MCF 10A (cell line): ENCODE measurements at regions not wholly inside any gene's neighbourhood (a gene's known extent, or its start where the extent isn't known, plus 50 kb on each side); places are given as distances from the start of the nearest gene placed in this dataset.

Experiments used
- BruUV-seq: library from RNA; stranded (reverse); fragments of 400-500 nt; replicated peaks from 2 replicates; lab custom pipeline; 2021; lab: Mats Ljungman, UMichigan
- CTCF ChIA-PET: fragments of 300-600 bp; sonication (Branson Sonifier 250); formaldehyde crosslinking; extraction: SDS; loops from one replicate; lab custom pipeline; 2021; ENCODE audit warnings: antibody characterized with exemption, inconsistent platforms; lab: Yijun Ruan, JAX
- POLR2A ChIA-PET: fragments of 300-600, 350-650 bp; sonication (Branson Sonifier 250); formaldehyde crosslinking; extraction: SDS; loops from one replicate; lab custom pipeline; 2020; ENCODE audit warnings: antibody characterized with exemption, inconsistent platforms; lab: Yijun Ruan, JAX
- DNase-seq: peaks from one replicate; pipeline ENCODE4 v3.0.0-alpha.2; 2018; ENCODE audit not compliant: unreplicated experiment
- H3K27ac Mint-ChIP-seq: one replicate; pipeline ENCODE4 v1.8.0; 2022; ENCODE audit warnings: mild to moderate bottlenecking, low read depth, mixed read lengths; ENCODE audit not compliant: unreplicated experiment
- H3K27me3 Mint-ChIP-seq: one replicate; pipeline ENCODE4 v1.8.0; 2022; ENCODE audit warnings: mixed read lengths; ENCODE audit not compliant: insufficient read depth, unreplicated experiment
- H3K36me3 Mint-ChIP-seq: one replicate; pipeline ENCODE4 v1.8.0; 2022; ENCODE audit warnings: mild to moderate bottlenecking, moderate library complexity, mixed read lengths; ENCODE audit not compliant: insufficient read depth, unreplicated experiment
- H3K4me1 Mint-ChIP-seq: one replicate; pipeline ENCODE4 v1.8.0; 2022; ENCODE audit warnings: mixed read lengths; ENCODE audit not compliant: insufficient read depth, unreplicated experiment
- H3K4me3 Mint-ChIP-seq: one replicate; pipeline ENCODE4 v1.8.0; 2022; ENCODE audit warnings: mild to moderate bottlenecking, moderate library complexity, mixed read lengths; ENCODE audit not compliant: unreplicated experiment
- H3K9me3 Mint-ChIP-seq: one replicate; pipeline ENCODE4 v1.8.0; 2022; ENCODE audit warnings: mixed read lengths; ENCODE audit not compliant: unreplicated experiment
- intact Hi-C: fragments of 100-400 bp; cut with micrococcal nuclease; formaldehyde crosslinking; loops from 2 replicates; pipeline ENCODE4 v1.14.1; 2022
- TF ChIP-seq, protein P1 (sequence below): fragments of 200-600 bp; IDR thresholded peaks from one replicate; pipeline ENCODE4 v1.8.0; 2022; ENCODE audit warnings: antibody characterized with exemption, mild to moderate bottlenecking; ENCODE audit not compliant: unreplicated experiment

DNA sequence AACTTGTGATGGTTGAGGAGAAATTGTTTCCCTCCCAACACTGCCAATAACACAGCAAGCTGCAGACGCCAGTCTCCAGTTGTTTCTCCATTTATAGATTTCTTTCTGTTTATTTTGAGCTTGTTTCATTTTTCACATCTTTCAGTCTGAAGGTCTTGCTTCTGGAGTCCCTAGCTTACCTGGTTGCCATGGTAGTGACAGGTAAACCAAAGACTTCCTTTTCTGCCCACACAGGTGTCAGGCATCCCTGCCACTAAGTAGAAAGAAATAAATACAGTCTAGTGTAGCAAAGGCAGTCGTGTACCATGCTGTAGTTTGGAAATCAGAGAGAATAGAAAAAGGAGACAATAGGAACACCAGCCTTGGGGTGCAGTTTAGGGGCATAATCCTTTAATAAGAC is 82.8 kb downstream of the MARCHF4 start:
- CTCF ChIA-PET: interaction anchor here (0.7 to 1.0 kb wide), 2 partner anchors 124 to 179 kb away, joined by 4 to 5 read pairs; no protein-coding TSS in a partner anchor
- no peak overlapping the region for H3K27ac Mint-ChIP-seq
- no peaks in the 10 kb centered on the region for H3K4me1 Mint-ChIP-seq
- TF ChIP-seq, protein P1, sequence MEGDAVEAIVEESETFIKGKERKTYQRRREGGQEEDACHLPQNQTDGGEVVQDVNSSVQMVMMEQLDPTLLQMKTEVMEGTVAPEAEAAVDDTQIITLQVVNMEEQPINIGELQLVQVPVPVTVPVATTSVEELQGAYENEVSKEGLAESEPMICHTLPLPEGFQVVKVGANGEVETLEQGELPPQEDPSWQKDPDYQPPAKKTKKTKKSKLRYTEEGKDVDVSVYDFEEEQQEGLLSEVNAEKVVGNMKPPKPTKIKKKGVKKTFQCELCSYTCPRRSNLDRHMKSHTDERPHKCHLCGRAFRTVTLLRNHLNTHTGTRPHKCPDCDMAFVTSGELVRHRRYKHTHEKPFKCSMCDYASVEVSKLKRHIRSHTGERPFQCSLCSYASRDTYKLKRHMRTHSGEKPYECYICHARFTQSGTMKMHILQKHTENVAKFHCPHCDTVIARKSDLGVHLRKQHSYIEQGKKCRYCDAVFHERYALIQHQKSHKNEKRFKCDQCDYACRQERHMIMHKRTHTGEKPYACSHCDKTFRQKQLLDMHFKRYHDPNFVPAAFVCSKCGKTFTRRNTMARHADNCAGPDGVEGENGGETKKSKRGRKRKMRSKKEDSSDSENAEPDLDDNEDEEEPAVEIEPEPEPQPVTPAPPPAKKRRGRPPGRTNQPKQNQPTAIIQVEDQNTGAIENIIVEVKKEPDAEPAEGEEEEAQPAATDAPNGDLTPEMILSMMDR: no peak
- POLR2A ChIA-PET: interaction anchor here (0.6 kb wide), 1 partner anchor 62 kb away, joined by 3 read pairs; no protein-coding TSS in a partner anchor
- no peaks in the 10 kb centered on the region for H3K36me3 Mint-ChIP-seq
- H3K9me3 Mint-ChIP-seq: no peaks in the 10 kb centered on the region
- DNase-seq: no peak
- intact Hi-C loops: no loop called here
- H3K27me3 Mint-ChIP-seq: no peaks in the 10 kb centered on the region
- no TSS peak for BruUV-seq
- H3K4me3 Mint-ChIP-seq: no peak overlapping the region

- intact Hi-C loops: no loop called here
- Mint-ChIP-seq H3K9me3 (no peaks in the 10 kb centered on the region), H3K27ac (no peak overlapping the region), H3K27me3 (no peaks in the 10 kb centered on the region), H3K36me3 (no peaks in the 10 kb centered on the region), H3K4me3 (no peak overlapping the region), H3K4me1 (no peaks in the 10 kb centered on the region)
- BruUV-seq: no TSS peak
- ChIA-PET POLR2A (no interaction called here), CTCF (no interaction called here)
- no peak for DNase-seq
- TF ChIP-seq, protein P1: no peak
Measured at GRCh38 chr2:216287251-216287650, 85.0 kb downstream of the MARCHF4 start.

DNA sequence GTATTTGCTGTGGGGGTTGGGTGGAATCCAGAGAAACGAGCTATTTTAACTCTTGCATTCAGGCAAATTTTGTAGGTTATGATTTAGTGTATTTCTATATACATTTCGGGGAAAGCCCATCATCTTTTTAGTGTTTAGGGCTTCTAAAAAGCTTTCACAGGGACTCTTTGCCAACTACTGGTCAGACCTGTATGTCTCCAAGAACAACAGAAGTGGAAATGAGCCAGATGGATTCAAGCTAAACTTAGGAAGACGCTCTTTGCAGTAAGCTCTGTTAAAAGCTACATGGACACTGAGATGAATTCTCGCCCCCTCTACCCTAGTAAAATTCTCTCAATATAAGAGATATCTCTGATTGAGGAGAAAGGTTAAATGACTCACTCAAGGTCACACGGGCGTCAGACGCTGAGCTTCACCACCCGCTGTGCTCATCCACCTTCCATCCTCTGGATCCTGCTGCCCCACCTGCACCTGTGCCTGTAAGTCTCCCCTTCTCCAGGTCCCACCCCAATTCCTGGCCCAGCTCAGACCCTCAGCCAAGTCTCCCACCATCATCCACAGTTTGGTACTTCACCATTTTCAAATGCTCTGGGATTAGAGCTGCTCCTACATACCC is 85.6 kb downstream of the MARCHF4 start:
- no TSS peak for BruUV-seq
- intact Hi-C loops: no loop called here
- H3K27ac Mint-ChIP-seq: no peak overlapping the region
- CTCF ChIA-PET: interaction anchor here (0.6 kb wide), 1 partner anchor 1699 kb away, joined by 3 read pairs; no protein-coding TSS in a partner anchor
- TF ChIP-seq, protein P1: no peak
- DNase-seq: no peak
- no peak overlapping the region for H3K4me3 Mint-ChIP-seq
- no peaks in the 10 kb centered on the region for H3K4me1 Mint-ChIP-seq
- no peaks in the 10 kb centered on the region for H3K36me3 Mint-ChIP-seq
- H3K9me3 Mint-ChIP-seq: no peaks in the 10 kb centered on the region
- no peaks in the 10 kb centered on the region for H3K27me3 Mint-ChIP-seq
- POLR2A ChIA-PET: no interaction called here

DNA sequence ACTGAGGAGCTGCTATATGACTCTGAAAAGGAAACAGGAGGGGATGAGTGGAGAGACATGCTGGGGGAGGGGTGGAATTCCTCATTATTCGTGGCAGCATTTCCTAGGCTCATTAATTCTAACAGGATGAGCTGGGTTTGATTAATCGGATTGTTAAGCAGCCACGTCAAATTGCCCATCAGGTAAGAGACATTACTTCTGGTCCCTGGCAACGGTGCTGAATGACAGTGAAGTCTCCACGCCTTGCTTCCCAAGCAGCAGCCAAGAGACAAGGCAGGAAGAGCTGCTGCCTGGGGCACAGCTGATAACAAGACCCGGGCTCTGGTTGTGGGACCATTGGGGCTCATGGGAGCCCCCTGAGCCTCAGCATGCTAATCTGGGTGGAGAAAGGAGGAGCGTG is 86.6 kb downstream of the MARCHF4 start:
- BruUV-seq: no TSS peak
- H3K27me3 Mint-ChIP-seq: no peaks in the 10 kb centered on the region
- no peak overlapping the region for H3K27ac Mint-ChIP-seq
- H3K9me3 Mint-ChIP-seq: no peaks in the 10 kb centered on the region
- no peak for DNase-seq
- intact Hi-C loops: no loop called here
- ChIA-PET POLR2A (no interaction called here), CTCF (no interaction called here)
- no peaks in the 10 kb centered on the region for H3K4me1 Mint-ChIP-seq
- H3K36me3 Mint-ChIP-seq: no peaks in the 10 kb centered on the region
- H3K4me3 Mint-ChIP-seq: no peak overlapping the region
- TF ChIP-seq, protein P1: no peak
